Ovary (tissue), 3 donors: ENCODE measurements at regions not wholly inside any gene's neighbourhood (a gene's known extent, or its start where the extent isn't known, plus 50 kb on each side); places are given as distances from the start of the nearest gene placed in this dataset.

Source experiments
- CTCF ChIP-seq, 3 donors: fragments of 450-650 bp in 2 of 3; fragments of 200-600 bp in 1 of 3; IDR thresholded peaks; one replicate each; pipeline versions ENCODE4 v1.5.1 to v1.8.0; 2016 to 2022; ENCODE audit warnings: antibody characterized with exemption in 3 of 3, mild to moderate bottlenecking in 1 of 3
- EP300 ChIP-seq: sonication (generic); formaldehyde crosslinking; IDR thresholded peaks from one replicate; pipeline ENCODE4 v1.6.1; 2017; ENCODE audit warnings: antibody characterized with exemption
- POLR2A ChIP-seq: fragments of 450-650 bp; IDR thresholded peaks from one replicate; pipeline ENCODE4 v1.6.1; 2017; ENCODE audit warnings: antibody characterized with exemption, mild to moderate bottlenecking, moderate library complexity
- donor health status: DM: no; HTN: no; CAD: no.

DNA sequence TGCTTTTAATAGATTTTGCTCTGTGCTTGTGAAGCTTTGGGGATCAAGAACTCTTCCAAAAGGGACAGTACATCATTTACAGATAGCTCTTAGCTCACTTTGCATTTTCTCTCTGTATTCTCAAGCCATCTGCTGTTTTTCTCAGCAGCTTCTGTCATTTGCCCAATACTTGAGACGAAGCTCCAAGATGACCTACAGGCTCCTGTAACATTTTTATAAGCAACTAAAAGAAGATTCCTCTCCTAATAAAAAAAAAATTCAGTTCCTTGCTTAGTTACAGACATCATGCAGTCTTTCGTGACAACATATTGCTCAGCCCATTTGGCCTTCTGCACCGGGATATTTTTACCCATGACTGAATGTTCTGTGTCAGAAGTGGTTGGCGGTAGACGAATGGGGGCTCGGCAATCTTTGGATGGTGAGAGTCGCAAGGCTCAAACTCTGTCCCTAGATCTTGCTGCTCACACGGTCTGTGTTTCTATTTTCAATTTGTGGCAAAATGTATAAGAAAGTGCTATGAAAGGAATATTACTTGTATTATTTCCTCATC lies 215.6 kb downstream of the FSCB start:
- TF ChIP-seq CTCF (IDR thresholded peaks at IDR 0.05) (no peak), POLR2A (no peak), EP300 (no peak)
